Nucleus accumbens (tissue), 56 donors: ENCODE measurements at regions not wholly inside any gene's neighbourhood (a gene's known extent, or its start where the extent isn't known, plus 50 kb on each side); places are given as distances from the start of the nearest gene placed in this dataset.

Experiments
- DNase-seq, 56 donors: peaks; one replicate each; lab custom pipeline; 2025; lab: John Stamatoyannopoulos, UW

DNA sequence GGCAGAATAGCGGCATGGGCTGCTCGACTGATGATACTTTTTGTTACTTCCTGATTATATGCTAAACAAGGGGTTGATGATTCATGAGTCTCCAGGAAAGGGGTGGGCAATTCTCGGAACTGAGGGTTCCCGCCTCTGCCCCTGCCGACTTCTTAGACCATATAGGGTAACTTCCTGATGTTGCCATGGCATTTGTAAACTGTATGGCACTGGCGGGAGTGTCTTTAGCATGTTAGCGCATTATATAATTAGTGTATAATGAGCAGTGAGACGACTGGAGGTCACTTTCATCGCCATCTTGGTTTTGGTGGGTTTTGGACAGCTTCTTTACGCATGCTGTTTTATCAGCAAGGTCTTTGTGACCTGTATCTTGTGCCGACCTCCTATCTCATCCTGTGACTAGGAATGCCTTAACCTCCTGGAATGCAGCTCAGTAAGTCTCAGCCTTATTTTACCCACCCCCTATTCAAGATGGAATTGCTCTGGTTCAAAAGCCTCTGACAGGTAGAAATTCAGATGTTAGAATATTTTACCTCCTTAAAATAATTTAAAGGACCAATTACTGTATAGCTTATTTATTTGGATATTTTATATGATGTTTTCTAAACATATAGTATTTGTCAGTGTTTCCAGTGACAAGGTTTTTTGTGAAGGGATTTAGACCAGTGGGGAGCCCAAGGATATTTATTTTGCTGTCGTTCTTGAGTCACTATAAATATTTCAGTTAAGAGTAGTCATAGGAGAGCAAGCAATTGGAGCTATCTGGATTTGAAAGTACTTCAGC is 90.1 kb upstream of the PIK3CG start:
- DNase-seq, result no peak

DNA sequence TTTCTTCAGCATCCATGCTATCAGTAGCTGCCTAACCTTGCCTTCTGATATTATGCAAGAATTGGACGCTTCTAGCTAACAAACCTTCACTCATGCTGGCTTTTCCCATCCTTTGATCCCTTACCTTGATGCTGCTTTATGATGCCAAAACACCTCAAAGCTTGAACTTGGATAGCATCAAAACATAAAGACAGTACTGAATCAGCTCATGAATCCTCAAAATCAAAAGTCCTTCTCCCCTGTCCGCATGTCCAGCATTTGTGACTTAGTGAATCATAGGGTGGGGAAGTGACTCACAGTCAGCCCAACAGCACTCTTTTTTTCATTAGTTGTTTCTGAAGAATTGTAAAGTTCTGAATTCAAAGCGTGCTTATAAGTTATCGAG is 89.5 kb upstream of the PIK3CG start:
- no peak for DNase-seq

DNA sequence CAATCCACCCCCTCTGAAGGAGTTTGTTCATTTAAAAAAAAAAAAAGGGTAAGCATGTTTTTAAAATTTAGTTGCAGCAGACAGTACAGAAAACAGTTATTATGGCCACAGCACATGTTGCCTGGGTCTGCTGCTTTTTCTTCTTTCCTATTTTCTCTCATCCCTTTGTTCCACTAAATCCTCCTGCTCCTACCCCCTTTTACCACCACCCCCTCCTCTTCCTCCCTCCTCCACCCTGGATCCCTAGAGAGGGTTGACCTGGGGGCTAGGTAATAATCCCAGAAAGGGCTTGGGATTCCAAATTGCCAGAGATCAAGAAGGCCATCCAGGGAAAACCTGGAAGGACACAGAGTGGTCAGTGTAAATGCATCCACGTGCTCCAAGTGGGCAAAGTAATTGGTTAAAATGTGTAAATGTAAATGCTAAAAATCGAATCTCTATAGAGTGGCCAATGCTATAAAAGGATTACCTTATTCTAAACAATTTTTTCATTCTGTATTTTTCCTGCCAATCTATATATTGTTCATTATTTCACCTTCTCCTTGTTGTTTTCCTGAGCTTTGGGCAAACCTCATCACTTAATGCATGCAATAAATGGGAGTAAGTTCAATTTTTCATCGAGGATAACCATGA is 89.0 kb upstream of the PIK3CG start:
- no peak for DNase-seq

DNA sequence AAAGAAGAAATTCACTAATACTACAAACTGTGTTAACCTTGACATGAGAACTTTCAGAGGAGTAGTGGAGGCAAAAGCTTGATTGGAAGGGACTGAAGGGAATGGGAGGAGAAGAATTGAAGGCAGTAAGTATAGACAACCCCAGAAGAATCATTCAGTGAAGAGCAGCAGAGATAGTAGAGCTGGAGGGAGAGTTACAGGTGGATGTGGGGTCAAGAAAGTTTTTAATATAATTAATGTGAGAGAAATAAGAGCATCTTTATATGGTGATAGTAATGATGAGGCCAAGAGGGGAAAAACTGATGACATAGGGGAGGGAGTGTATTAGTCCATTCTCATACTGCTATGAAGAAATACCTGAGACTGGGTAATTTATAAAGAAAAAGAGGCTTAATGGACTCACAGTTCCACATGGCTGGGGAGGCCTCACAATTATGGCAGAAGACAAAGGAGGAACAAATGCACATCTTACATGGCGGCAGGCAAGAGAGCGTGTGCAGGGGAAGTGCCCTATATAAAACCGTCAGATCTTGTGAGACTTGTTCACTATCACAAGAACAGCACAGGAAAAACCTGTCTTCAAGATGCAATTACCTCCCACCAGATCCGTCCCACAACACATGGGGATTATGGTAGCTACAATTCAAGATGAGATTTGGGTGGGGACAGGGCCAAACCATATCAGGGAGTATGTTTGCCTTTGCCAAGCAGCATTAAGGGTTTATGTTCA is 88.3 kb upstream of the PIK3CG start:
- no peak for DNase-seq

DNA sequence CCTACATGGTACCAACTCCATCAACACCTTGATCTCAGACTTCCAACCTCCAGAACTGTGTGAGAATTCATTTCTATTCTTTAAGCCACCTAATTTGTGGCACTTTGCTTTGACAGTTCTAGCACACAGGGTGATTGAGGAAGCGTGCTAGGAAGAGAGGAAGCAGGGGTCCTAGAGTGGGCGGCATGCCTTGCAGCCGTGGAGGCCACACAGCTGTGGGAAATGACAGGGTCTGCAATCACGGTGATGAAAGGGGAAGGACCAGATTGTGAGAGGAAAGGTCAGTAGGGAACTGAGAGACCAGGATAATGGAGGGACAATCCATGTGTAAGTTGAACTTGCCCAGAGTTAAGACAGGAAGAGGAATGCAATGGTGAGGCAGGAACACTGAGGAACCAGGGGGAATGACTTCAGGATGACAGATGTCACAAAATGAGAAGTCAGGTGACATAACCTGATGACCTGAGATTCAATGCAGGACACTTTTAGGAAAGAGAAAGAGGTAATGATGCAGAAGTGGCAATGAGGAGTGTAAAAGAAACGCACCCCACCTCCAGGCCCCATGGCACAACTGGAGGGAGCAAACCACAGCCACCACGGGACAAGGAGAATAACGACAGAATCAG is 87.3 kb upstream of the PIK3CG start:
- DNase-seq, result no peak

DNA sequence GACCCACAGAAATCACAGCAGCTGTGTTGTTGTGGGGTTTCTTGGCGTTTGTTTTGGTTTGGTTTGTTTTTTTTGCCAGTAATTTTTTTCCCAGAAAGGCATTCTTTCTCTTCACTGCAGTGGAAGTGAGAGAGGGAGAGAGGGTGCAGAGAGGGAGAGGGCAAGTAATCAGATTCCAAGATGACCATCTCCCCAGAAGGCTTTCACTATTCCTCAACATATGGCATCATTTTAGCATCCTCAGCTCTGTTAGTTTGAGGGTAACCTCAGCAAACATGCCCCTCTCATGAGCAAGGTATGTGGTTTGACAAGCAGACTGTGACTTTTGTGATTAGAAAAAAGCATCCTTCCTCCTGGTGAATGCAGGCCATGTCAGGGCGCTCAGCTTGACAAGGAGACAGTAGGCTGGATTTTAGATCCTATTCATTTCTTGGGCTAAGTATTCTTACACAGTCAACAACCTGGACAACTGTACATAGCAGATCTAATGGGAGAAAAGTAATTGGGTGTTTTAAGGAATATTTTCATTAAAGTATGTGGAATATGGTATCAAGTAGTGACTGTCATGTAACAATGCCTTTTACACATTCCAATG is 86.3 kb upstream of the PIK3CG start:
- DNase-seq, result no peak

DNA sequence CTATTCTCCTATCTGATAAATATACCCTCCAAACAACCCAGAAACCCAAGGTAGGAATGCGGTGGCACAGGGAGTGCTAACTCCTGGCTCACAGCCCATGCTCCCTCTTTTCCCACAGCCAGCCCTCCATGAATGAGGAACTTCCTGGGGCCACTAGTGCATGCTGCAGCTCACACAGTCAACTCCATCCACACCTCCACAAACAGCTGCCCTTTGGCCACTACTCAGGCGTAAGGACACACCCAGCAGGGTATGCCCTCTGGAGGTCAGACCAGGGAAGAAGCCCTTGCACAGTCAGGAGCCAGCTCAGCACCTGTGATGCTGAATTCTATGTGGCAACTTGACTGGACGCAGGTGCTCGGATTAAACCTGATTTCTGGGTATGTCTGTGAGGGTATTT is 85.2 kb upstream of the PIK3CG start:
- no peak for DNase-seq

DNA sequence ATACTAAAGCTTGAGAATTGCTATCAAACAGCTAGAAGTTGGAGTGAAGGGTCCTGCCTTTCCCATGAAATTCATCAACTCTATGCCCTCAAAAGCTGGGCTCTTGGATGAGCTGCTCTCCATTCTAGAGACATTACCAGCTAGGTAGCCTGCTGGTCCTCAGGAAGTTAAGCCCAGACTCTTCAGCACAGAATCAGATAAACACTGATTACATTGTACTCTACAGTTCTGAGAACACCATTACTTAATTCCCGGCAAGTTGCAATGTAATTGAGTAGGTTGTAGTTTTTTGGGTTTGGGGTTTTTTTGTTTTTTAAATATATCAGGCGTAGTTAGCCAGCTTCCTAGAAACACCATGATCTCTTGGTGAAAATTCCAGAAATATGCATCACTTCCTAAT is 84.1 kb upstream of the PIK3CG start:
- DNase-seq, result no peak

DNA sequence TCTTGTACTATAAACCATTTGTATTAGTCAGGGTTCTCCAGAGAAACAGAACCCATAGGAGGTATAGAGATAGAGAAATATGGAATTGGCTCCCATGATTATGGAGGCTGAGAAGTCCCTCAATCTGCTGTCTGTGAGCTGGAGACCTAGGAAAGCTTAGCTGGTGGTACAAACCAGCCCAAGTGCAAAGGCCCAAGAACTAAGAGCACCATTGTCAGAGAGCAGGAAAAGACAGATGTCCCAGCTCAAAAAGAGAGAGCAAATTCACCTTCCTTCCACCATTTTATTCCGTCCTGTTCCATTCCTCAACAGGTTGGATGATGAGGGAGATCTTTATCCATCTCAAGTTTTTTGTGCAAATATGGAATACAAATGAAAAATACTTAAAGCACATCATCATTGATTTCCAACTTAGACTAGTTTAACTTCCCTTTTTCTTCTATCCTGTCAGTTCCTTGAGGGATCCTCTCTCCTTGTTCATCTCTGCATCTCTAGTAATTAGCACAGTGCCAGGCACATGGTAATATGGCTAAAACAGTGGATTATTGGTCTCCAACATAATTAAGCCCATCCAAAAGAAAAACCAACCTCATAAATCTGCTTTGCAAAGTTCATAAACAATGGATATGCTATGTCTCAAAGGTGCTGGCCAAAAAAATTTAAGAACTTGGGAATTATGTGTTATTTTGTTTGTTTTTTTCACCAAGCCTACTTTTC is 83.1 kb upstream of the PIK3CG start:
- DNase-seq, result no peak

DNA sequence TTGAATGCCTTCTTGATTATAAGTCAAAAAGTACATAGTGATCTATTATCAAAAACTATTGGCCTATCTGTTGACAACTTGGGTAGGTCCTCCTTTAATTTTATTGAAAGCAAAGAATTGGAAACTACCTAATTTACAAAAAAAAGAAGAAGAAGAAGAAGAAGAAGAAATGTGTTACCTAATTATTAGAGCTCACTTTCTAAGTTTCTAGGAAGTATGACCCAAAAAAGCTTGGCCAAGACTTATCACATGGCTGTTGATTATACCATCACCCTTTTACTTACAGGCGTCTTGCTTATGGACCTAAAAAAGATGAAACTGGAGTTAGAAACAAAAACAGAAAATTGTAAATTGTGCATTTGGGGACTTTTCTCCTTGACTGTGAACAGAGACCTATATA is 81.8 kb upstream of the PIK3CG start:
- no peak for DNase-seq

DNA sequence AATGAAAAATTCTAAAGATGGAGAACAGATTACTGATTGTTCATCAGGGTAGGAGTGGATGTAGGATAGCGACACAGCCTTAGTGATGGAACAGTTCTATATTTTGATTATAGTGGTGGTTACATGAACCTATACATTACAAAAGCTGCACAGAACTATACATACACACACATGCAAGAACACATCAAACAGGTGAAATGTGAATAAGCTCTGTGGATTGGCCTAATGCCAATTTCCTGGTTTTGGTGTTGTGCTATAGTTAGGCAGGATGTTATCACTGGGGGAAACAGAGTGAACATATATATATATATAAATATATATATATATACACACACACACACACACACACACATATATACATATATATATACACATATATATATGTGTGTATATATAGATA is 76.4 kb upstream of the PIK3CG start:
- no peak for DNase-seq

DNA sequence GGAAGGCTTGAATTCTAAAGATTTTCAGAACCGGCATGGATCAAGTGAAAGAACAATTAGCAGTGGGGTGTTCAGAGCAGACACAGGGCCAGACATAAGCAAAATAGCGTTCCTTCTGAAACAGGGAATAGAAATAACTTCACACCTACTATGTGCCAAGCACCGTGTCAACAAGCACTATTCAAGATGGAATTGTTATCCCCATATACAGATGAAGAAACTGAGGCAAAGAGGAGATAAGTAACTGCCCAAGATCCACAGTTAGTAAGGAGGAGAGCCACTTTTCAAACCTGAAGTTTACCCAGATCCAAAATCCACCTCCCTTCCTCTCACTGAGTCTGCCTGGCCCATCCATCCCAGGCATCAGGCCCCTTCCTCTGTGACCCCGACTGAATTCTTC is 73.6 kb upstream of the PIK3CG start:
- DNase-seq, result no peak

DNA sequence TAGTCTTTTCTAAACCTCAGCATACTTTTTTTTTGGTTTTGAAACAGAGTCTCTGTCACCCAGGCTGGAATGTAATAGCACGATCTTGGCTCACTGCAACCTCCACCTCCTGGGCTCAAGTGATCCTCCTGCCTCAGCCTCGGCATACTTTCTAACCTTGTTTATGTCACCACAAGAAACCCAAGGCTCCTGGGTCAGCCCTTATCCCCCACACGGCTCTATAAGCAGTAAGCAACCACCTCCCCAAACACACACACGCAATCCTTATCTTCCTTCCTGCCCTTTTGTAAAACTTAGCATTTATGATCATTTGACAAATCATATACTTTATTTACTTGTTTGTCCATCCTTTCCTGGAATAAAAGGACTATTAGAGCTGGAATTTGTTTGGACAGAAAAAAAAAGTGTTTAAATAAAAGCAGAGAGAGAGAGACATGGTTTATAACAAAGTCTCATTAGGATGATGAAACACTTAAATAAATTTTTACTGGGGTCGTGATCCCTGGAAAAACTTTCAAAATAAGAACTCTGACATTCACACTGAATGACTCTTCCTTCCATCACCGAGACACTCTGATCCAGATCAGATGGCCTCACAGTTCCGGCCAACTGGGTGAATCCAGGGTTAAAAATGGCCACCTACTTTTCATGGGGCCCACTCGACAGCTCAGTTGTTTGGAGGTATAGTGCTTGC is 72.7 kb upstream of the PIK3CG start:
- no peak for DNase-seq

DNA sequence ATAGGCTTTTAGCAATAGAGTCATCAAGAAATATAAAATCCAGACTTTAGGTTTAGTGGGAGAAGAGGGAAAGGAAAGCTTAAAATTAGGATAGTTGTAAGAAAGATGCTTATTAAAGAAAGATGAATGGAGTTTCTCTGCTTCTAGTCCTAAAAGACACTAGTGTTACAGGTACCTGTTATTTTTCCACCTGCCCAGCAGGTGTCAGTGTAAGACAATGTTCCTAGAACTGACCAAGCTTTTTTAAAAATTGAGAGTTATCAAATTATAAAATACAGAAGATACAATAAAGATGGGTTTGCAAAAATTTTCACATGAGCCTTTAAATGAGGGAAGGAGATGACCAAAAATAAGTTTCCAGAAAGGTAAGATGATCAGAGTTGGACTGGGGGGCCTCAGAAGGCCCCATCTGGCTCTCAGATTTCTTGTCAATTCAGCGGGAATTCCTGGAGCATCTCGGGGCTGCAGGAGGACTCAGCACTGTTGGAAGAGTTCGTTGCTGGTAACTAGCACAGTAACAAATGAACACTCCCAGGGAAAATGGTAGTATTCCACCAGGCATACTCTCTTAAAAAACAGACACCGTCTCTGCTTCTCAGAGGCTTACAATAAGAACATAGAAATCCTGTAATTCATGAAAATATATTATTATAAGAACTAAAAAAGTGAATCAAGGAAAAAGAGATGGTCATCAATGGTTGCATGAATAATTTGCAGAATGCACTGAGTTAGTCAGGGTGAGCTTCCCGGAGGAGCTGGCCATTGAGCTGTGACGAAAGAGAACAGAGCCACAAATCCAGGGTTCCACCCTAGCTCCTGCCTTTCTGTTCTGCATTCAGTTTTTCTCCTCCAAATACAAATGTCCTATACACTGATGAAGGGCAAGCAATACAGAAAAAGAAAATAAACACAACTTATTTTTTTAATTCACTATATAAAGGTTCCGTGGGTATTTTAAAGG is 71.8 kb upstream of the PIK3CG start:
- no peak for DNase-seq

DNA sequence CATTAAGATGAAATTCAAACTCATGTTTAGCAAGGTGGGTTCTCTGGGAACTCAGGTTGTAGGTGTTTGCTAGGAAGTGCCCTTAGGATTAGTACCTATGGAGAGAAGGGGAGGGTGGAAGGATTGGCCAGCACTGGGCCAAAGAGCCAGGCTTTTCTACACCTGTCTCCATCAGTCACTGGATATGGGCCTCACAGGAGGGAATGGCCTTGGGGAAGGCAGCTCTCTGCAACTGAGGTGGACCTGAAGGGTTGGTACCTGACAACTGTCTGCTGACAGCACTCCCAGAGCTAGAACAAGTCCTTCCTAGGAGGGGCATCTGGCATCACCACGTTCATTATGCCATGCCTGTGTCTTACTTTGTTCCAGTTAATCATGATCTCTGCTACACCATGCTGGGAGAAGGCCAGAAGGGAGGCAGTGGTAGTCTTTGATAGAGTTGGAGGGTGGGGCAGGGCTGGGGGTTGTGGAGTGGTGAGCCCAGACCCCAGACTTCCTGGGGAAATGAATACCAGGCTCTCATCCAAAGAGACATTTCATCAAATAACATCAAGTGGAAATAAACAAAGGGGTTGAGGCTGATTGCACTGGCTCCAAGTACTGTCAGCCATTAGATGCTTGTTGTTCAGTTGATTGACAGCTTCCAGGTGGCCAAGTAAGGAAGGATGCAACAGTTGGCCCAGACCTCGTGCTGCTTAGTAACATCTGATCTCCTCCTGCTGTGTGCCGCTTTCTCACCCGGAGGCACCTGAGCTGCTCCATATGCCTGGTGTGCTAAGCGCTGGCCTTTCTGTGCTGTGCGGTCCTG is 70.6 kb upstream of the PIK3CG start:
- no peak for DNase-seq

DNA sequence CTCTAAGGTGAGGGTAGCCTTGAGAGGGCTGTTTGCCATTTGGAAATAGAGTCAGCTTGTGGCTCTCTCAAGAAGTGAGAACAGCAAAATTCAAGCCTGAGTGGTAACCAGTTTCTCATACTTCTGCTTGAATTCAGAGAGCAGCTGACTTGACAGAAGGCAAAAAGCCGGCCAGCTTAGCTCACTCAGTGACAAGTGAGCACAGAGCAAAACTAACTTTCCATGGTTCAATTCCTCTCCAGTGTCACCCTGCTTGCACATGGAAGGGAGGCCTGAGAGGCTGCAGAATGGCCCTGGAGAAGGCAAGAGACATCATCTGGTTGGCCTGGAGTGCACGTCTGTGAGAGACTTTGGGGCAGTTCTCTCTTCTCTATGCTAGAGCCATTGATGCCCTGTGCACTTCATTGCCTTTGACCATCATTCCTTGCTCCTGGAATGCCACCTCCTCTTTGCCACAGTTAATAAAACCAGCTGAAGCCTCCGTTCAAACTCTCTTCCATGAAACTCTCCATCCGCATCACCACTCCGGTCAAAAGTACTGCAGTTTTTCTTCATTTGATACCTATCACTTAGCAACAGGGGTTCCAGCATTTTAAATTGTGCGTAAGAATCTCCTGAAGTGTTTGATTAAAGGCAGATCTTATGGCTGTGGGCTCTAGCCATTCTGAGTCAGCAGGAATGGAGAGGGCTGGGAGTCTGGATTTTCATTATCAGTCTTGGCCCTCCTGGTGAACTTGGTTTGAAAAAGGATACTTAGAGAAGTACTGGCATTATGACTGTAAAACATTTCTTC is 69.8 kb upstream of the PIK3CG start:
- DNase-seq, result no peak

DNA sequence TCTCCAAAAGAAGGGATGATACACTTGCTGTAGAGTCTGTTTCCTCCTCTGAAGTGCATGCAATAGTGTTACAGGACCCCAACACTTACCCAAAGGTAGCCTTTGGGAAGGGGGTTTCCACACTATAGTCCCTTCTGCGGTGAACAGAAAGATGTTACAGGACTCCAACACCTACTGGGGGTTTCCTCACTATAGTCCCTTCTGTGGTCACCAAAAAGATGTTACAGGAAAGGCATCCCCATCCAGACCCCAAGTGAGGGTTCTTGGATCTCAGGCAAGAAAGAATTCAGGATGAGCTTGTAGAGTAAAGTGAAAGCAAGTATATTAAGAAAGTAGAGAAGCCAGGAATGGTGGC is 69.2 kb upstream of the PIK3CG start:
- DNase-seq, result no peak
